Naive thymus-derived CD8-positive, alpha-beta T cell (primary cell): ENCODE measurements at regions not wholly inside any gene's neighbourhood (a gene's known extent, or its start where the extent isn't known, plus 50 kb on each side); places are given as distances from the start of the nearest gene placed in this dataset.
A peak's percentile ranks its signal among the peaks of the same experiment; 100 is the strongest.

ENCODE experiments used
- ATAC-seq, 2 donors: fragments of 150-1000 bp; cut with Tn5 transposase in 1 of 2; sonication (Bioruptor Pico), chemical (Tn5 transposase) in 1 of 2; 1 replicate in 1 of 2; 2 replicates in 1 of 2; pipeline ENCODE4 v1.10.0; 2021; ENCODE audit warnings: mild to moderate bottlenecking in 2 of 2, moderate library complexity in 2 of 2
- POLR2A ChIA-PET: fragments of 350-600 bp; sonication (Branson Sonifier 250); formaldehyde crosslinking; loops from one replicate; lab custom pipeline; 2021; ENCODE audit warnings: antibody characterized with exemption; lab: Charles Lee
- DNase-seq, 10 donors: peaks; one replicate each; pipeline versions ENCODE4 v3.0.0 to v3.0.0-alpha.2; 2020 to 2022
- H3K27ac Mint-ChIP-seq, 10 donors: one replicate each; pipeline ENCODE4 v1.8.0; 2020 to 2022; ENCODE audit warnings: mild to moderate bottlenecking in 10 of 10, mixed read lengths in 10 of 10, moderate library complexity in 4 of 10, inconsistent platforms in 1 of 10
- H3K27me3 Mint-ChIP-seq, 5 donors: one replicate each; pipeline ENCODE4 v1.8.0; 2021 to 2022; ENCODE audit warnings: mixed read lengths in 5 of 5
- H3K36me3 Mint-ChIP-seq, 3 donors: one replicate each; pipeline ENCODE4 v1.8.0; 2020 to 2022; ENCODE audit warnings: mixed read lengths in 3 of 3, mild to moderate bottlenecking in 2 of 3, inconsistent platforms in 1 of 3
- H3K4me1 Mint-ChIP-seq, 4 donors: one replicate each; pipeline ENCODE4 v1.8.0; 2021 to 2022; ENCODE audit warnings: mixed read lengths in 4 of 4
- H3K4me3 Mint-ChIP-seq, 10 donors: one replicate each; pipeline ENCODE4 v1.8.0; 2020 to 2022; ENCODE audit warnings: mild to moderate bottlenecking in 10 of 10, mixed read lengths in 10 of 10, moderate library complexity in 6 of 10, inconsistent platforms in 1 of 10
- H3K9me3 Mint-ChIP-seq, 9 donors: one replicate each; pipeline ENCODE4 v1.8.0; 2020 to 2022; ENCODE audit warnings: mixed read lengths in 9 of 9, mild to moderate bottlenecking in 3 of 9, inconsistent platforms in 1 of 9, moderate library complexity in 1 of 9

GRCh38 chr3:159114582-159114981 lies 312.7 kb downstream of the MFSD1 start:
- no peaks in the 10 kb centered on the region for H3K36me3 Mint-ChIP-seq
- peaks cover 0 to 9% (median 0%) of the 10 kb centered on the region in 9 donors for H3K9me3 Mint-ChIP-seq
- H3K4me1 Mint-ChIP-seq, result peaks cover 0 to 2% (median 0%) of the 10 kb centered on the region in 4 donors
- POLR2A ChIA-PET, result no interaction called here
- peaks cover 0 to 11% (median 0%) of the 10 kb centered on the region in 5 donors for H3K27me3 Mint-ChIP-seq
- peak overlapping the region in 1 of 10 donors; percentile 58 for H3K27ac Mint-ChIP-seq
- ATAC-seq (no peak), DNase-seq (no peak)
- no peak overlapping the region for H3K4me3 Mint-ChIP-seq

- Mint-ChIP-seq H3K27me3 (peaks cover 0 to 14% (median 0%) of the 10 kb centered on the region in 5 donors), H3K4me1 (no peaks in the 10 kb centered on the region), H3K36me3 (no peaks in the 10 kb centered on the region), H3K4me3 (no peak overlapping the region), H3K9me3 (peaks cover 0 to 16% (median 0%) of the 10 kb centered on the region in 9 donors), H3K27ac (no peak overlapping the region)
- ATAC-seq, result no peak
- DNase-seq, result no peak
- POLR2A ChIA-PET, result no interaction called here
Measured at GRCh38 chr3:159123877-159124276, 322.0 kb downstream of the MFSD1 start.

DNA sequence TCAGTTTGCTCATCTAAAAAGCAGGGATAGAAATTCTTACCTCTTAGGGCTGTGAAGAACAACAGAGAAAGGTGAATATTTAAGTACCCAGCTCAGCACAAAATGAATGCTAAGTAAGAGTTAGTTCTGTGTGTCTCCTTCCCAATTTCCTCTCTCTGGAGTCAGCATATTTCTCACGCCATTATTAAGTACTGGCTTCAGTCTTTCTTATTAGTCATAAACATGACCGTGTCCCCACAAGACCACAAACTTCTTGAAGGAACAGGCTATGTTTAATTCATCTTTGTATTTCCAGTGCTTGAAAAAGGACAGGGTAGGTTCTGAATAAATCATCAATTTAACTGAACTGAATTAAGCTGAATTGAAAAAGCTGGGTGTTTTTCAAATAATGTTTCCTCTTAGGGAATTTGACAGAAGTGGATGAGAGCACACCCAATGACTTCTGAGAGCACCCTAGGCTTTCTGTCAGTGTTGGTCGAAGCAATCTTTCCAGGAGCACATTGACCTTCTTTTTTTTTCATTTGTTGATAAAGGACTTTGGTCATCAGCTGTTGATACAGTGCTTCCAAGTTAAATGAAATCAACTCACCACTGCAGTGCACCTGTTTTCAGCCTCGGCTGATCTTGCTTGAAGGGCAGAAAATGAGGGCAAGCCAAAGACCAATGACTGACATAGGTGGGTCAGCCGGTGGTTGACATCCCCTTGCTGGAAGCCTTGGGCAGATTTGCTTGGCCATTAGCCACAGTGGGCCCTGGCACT lies 324.6 kb downstream of the MFSD1 start:
- DNase-seq, result no peak

DNA sequence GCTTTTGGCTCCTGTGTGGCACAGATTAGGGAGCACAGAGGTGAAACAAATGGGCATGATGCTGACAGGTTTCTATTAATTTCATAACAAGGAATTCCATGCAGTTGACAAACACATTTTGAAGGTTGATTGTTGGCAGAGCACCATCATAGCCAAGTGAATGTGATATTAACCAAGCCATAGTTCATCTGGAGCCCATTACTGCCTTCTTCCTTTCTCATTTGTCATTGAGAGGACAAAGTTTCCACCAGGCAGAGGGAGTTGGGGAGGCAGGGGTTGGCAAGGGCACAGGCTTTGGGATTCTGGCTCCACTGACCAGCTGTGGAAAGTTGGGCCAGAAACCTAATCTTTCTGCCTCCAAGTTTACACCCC lies 325.2 kb downstream of the MFSD1 start:
- H3K9me3 Mint-ChIP-seq, result peaks cover 0 to 16% (median 0%) of the 10 kb centered on the region in 9 donors
- no peaks in the 10 kb centered on the region for H3K4me1 Mint-ChIP-seq
- no peak overlapping the region for H3K27ac Mint-ChIP-seq
- H3K36me3 Mint-ChIP-seq, result no peaks in the 10 kb centered on the region
- no peak overlapping the region for H3K4me3 Mint-ChIP-seq
- DNase-seq (no peak), ATAC-seq (no peak)
- POLR2A ChIA-PET, result no interaction called here
- H3K27me3 Mint-ChIP-seq, result peaks cover 0 to 14% (median 0%) of the 10 kb centered on the region in 5 donors

More for the DNA sequence above, 324.6 kb downstream of the MFSD1 start:
- H3K36me3 Mint-ChIP-seq, result no peaks in the 10 kb centered on the region
- POLR2A ChIA-PET, result no interaction called here
- H3K4me1 Mint-ChIP-seq, result no peaks in the 10 kb centered on the region
- no peak for ATAC-seq
- peaks cover 0 to 16% (median 0%) of the 10 kb centered on the region in 9 donors for H3K9me3 Mint-ChIP-seq
- H3K27ac Mint-ChIP-seq, result no peak overlapping the region
- no peak overlapping the region for H3K4me3 Mint-ChIP-seq
- H3K27me3 Mint-ChIP-seq, result peaks cover 0 to 14% (median 0%) of the 10 kb centered on the region in 5 donors

GRCh38 chr3:159128628-159129027 lies 326.8 kb downstream of the MFSD1 start:
- ATAC-seq (no peak), DNase-seq (no peak)
- Mint-ChIP-seq H3K27ac (no peak overlapping the region), H3K4me1 (no peaks in the 10 kb centered on the region), H3K36me3 (no peaks in the 10 kb centered on the region), H3K27me3 (peaks cover 0 to 18% (median 0%) of the 10 kb centered on the region in 5 donors), H3K9me3 (peaks cover 0 to 13% (median 0%) of the 10 kb centered on the region in 9 donors), H3K4me3 (no peak overlapping the region)
- POLR2A ChIA-PET, result no interaction called here

GRCh38 chr3:159130108-159130507 lies 328.3 kb downstream of the MFSD1 start:
- ATAC-seq (no peak), DNase-seq (no peak)
- Mint-ChIP-seq H3K27ac (no peak overlapping the region), H3K4me3 (no peak overlapping the region), H3K36me3 (no peaks in the 10 kb centered on the region), H3K27me3 (peaks cover 0 to 9% (median 0%) of the 10 kb centered on the region in 5 donors), H3K9me3 (peaks cover 0 to 3% (median 0%) of the 10 kb centered on the region in 9 donors), H3K4me1 (no peaks in the 10 kb centered on the region)
- POLR2A ChIA-PET, result no interaction called here

- no peak for DNase-seq
- no peak overlapping the region for H3K4me3 Mint-ChIP-seq
- no peak for ATAC-seq
- no peaks in the 10 kb centered on the region for H3K9me3 Mint-ChIP-seq
- H3K27ac Mint-ChIP-seq, result no peak overlapping the region
- no peaks in the 10 kb centered on the region for H3K36me3 Mint-ChIP-seq
- H3K27me3 Mint-ChIP-seq, result peaks cover 0 to 7% (median 0%) of the 10 kb centered on the region in 5 donors
- POLR2A ChIA-PET, result no interaction called here
- no peaks in the 10 kb centered on the region for H3K4me1 Mint-ChIP-seq
Measured at GRCh38 chr3:159131376-159131775, 329.5 kb downstream of the MFSD1 start.

GRCh38 chr3:159137949-159138348 lies 336.1 kb downstream of the MFSD1 start:
- Mint-ChIP-seq H3K27ac (no peak overlapping the region), H3K27me3 (peaks cover 0 to 3% (median 0%) of the 10 kb centered on the region in 5 donors), H3K4me3 (no peak overlapping the region), H3K9me3 (no peaks in the 10 kb centered on the region), H3K4me1 (no peaks in the 10 kb centered on the region), H3K36me3 (no peaks in the 10 kb centered on the region)
- POLR2A ChIA-PET, result no interaction called here
- DNase-seq, result no peak
- no peak for ATAC-seq

- H3K4me3 Mint-ChIP-seq, result no peak overlapping the region
- no peaks in the 10 kb centered on the region for H3K36me3 Mint-ChIP-seq
- peaks cover 0 to 3% (median 0%) of the 10 kb centered on the region in 9 donors for H3K9me3 Mint-ChIP-seq
Measured at GRCh38 chr3:159139326-159139725, 337.5 kb downstream of the MFSD1 start.

DNA sequence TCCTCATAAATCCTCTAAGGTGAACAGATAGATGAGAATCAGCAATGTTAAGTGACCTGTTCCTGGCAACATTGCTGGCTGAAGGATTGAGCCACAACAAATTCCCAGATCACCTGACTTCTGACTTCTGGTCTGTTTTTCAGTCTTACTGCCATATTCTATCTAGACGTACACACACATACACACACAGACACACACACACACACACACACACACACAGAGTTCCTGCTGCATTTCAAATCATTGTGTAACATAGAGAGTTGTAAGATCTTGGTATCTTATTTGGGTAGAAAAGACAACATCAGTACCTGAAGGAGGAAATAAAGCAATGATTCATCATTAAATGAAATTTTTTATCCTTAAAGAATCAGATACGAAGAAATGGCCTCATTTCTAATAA lies 342.6 kb downstream of the MFSD1 start:
- POLR2A ChIA-PET, result no interaction called here
- Mint-ChIP-seq H3K4me3 (no peak overlapping the region), H3K9me3 (peaks cover 0 to 7% (median 0%) of the 10 kb centered on the region in 9 donors), H3K27ac (no peak overlapping the region), H3K36me3 (no peaks in the 10 kb centered on the region), H3K27me3 (peaks cover 0 to 7% (median 2%) of the 10 kb centered on the region in 5 donors), H3K4me1 (no peaks in the 10 kb centered on the region)
- DNase-seq (no peak), ATAC-seq (no peak)

More at GRCh38 chr3:159139326-159139725, 337.5 kb downstream of the MFSD1 start:
- ATAC-seq (no peak), DNase-seq (no peak)
- POLR2A ChIA-PET, result no interaction called here
- peaks cover 0 to 7% (median 2%) of the 10 kb centered on the region in 5 donors for H3K27me3 Mint-ChIP-seq
- H3K27ac Mint-ChIP-seq, result no peak overlapping the region
- no peaks in the 10 kb centered on the region for H3K4me1 Mint-ChIP-seq

DNA sequence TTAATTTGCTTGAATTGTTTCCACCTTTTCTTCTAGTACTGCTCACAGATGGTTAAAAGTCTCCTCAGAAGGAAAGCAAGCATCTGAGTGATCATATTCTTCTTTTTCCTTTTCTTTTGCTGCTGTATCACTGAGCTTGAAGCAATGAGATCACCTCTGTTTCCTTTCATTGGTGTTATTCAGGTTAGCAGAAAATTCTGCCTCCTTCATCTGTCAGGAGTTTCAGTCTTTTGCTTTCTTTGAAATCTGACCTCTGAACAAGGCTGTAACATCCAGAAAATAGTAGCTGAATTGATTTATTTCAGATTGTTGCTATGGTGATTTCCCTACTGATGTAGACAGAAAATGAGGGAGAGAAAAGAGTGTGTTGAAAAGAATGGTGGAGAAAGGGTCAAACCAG lies 343.0 kb downstream of the MFSD1 start:
- H3K27ac Mint-ChIP-seq, result no peak overlapping the region
- POLR2A ChIA-PET, result no interaction called here
- H3K27me3 Mint-ChIP-seq, result peaks cover 0 to 8% (median 2%) of the 10 kb centered on the region in 5 donors
- H3K36me3 Mint-ChIP-seq, result no peaks in the 10 kb centered on the region
- H3K4me1 Mint-ChIP-seq, result no peaks in the 10 kb centered on the region
- no peak overlapping the region for H3K4me3 Mint-ChIP-seq
- DNase-seq, result no peak
- H3K9me3 Mint-ChIP-seq, result peaks cover 0 to 7% (median 0%) of the 10 kb centered on the region in 9 donors
- ATAC-seq, result no peak

- Mint-ChIP-seq H3K36me3 (no peaks in the 10 kb centered on the region), H3K27me3 (peaks cover 0 to 8% (median 2%) of the 10 kb centered on the region in 5 donors), H3K9me3 (peaks cover 0 to 7% (median 0%) of the 10 kb centered on the region in 9 donors), H3K27ac (peak overlapping the region in 1 of 10 donors; percentile 57), H3K4me1 (no peaks in the 10 kb centered on the region), H3K4me3 (no peak overlapping the region)
- ATAC-seq (no peak), DNase-seq (no peak)
- POLR2A ChIA-PET, result no interaction called here
Measured at GRCh38 chr3:159146392-159146791, 344.5 kb downstream of the MFSD1 start.

DNA sequence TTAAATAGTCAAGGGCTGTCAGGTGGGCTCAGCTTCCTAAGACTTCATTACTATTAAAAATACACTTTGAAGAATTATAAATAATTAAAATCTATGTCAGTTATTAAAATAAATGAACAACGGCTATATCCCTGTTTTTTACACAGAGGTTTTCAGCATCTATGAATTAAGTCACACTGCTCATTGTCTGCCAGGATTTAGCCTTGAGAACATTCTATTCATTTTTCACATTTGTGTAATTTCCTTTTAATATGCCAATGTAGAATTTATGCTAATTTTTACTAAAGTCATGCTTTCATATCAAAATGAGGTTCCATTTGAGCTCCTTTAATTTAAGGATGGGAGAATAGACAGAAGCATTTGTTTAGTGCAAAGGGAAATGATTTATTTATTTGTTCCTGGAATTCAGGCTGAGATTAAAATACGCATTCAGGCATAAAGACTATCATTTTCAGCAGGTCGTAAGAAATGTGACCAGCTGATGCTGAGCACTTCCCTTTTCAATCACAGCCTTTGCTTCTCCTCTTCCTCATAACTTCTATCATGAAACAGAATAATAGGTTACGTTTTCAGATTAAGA lies 345.1 kb downstream of the MFSD1 start:
- no peaks in the 10 kb centered on the region for H3K36me3 Mint-ChIP-seq
- ATAC-seq, result no peak

More for the DNA sequence above, 345.1 kb downstream of the MFSD1 start:
- Mint-ChIP-seq H3K4me3 (no peak overlapping the region), H3K27ac (no peak overlapping the region), H3K9me3 (peaks cover 0 to 7% (median 0%) of the 10 kb centered on the region in 9 donors), H3K27me3 (peaks cover 0 to 8% (median 2%) of the 10 kb centered on the region in 5 donors), H3K4me1 (no peaks in the 10 kb centered on the region)
- no peak for DNase-seq
- POLR2A ChIA-PET, result no interaction called here
